Epithelial cell of proximal tubule (primary cell): ENCODE measurements at regions not wholly inside any gene's neighbourhood (a gene's known extent, or its start where the extent isn't known, plus 50 kb on each side); places are given as distances from the start of the nearest gene placed in this dataset.

Source experiments
- DNase-seq: peaks from one replicate; pipeline ENCODE4 v3.0.0-alpha.2; 2011; ENCODE audit warnings: low read depth
- H3K4me3 ChIP-seq: 2 replicates; pipeline ENCODE4 v1.5.1; 2011; ENCODE audit warnings: low read depth, mild to moderate bottlenecking, low read length
- TF ChIP-seq, protein P1 (sequence below): conservative IDR thresholded peaks from 2 replicates; pipeline ENCODE4 v1.5.1; 2012; ENCODE audit warnings: low read depth, mild to moderate bottlenecking, low read length

- no peak overlapping the region for H3K4me3 ChIP-seq
- TF ChIP-seq, protein P1, sequence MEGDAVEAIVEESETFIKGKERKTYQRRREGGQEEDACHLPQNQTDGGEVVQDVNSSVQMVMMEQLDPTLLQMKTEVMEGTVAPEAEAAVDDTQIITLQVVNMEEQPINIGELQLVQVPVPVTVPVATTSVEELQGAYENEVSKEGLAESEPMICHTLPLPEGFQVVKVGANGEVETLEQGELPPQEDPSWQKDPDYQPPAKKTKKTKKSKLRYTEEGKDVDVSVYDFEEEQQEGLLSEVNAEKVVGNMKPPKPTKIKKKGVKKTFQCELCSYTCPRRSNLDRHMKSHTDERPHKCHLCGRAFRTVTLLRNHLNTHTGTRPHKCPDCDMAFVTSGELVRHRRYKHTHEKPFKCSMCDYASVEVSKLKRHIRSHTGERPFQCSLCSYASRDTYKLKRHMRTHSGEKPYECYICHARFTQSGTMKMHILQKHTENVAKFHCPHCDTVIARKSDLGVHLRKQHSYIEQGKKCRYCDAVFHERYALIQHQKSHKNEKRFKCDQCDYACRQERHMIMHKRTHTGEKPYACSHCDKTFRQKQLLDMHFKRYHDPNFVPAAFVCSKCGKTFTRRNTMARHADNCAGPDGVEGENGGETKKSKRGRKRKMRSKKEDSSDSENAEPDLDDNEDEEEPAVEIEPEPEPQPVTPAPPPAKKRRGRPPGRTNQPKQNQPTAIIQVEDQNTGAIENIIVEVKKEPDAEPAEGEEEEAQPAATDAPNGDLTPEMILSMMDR: no peak
- DNase-seq: no peak
Observed at GRCh38 chr4:120509222-120509621, 413.3 kb downstream of the PRDM5 start.

DNA sequence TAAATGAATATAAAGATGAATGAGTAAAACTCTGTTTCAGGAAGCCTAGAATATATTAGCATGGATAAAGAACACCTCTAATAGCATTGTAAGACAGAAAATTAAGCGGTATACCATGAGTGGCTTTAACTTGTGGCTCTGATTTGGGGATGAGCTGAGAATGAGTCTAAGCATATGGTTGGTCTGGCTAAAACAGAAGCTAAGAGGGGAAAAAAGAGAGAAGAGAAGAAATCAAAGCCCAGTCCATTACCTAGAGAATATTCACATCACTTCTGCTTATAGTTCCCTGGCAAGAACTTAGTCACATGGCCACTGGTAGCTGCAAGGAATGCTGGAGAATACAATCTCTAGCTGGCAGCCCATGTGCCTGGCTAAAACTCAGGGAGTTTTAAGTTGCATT is 414.5 kb downstream of the PRDM5 start:
- H3K4me3 ChIP-seq: no peak overlapping the region
- TF ChIP-seq, protein P1: no peak
- no peak for DNase-seq

DNA sequence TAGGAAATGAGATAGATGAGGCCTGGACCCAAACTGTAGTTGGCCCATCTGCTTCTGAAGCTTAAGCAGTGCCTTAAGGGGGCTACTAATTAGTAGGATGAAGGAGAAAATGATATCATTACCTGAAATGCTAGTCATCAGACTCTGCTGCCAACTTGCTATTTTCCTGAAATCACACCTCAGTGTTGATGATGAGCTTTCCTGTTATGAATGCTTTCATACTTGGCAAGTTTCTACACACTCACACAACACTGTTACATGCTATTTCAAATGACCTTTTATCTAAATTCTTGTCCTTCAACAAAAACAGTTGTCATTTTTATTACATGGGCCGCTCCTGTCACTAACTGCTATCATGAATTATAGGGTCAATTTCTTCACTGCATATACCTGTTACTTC is 416.0 kb downstream of the PRDM5 start:
- no peak overlapping the region for H3K4me3 ChIP-seq
- no peak for DNase-seq
- TF ChIP-seq, protein P1: no peak

GRCh38 chr4:120498678-120499077 is 423.8 kb downstream of the PRDM5 start:
- no peak overlapping the region for H3K4me3 ChIP-seq
- TF ChIP-seq, protein P1: no peak

DNA sequence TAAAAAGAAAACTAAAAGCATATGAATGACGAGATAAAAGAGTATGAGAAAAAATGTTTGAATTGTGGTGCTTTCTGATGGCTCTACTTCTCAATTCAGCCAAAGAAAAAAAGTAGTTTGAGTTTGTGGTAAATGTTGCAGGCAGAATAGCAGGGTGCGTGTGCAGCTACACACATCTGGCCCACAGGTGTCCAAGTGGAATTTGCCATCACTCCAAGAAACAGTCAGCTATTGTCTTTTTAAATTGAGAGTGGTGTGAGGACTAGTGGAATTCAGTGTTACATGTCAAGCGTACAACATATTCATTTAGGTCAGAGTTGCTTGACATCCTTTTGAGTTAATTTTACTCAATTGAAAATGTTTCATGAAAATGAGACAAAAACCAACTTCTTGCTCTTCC is 424.8 kb upstream of the MAD2L1 start:
- TF ChIP-seq, protein P1: no peak
- H3K4me3 ChIP-seq: no peak overlapping the region
- DNase-seq: no peak

More at GRCh38 chr4:120498678-120499077, 423.8 kb downstream of the PRDM5 start:
- no peak for DNase-seq

- no peak overlapping the region for H3K4me3 ChIP-seq
- TF ChIP-seq, protein P1: no peak
- DNase-seq: no peak
Observed at GRCh38 chr4:120481756-120482155, 415.1 kb upstream of the MAD2L1 start.

- TF ChIP-seq, protein P1: no peak
- H3K4me3 ChIP-seq: no peak overlapping the region
- no peak for DNase-seq
Observed at GRCh38 chr4:120472447-120473131, 405.9 kb upstream of the MAD2L1 start.
